Kidney capillary endothelial cell (primary cell): ENCODE measurements at regions not wholly inside any gene's neighbourhood (a gene's known extent, or its start where the extent isn't known, plus 50 kb on each side); places are given as distances from the start of the nearest gene placed in this dataset.
A peak's percentile ranks its signal among the peaks of the same experiment; 100 is the strongest.
"Not testable (repeated sequence)": the region's sequence is repeated elsewhere in the genome, so short reads cannot be mapped to it uniquely, and the experiment has no call there.

Source experiments
- DNase-seq: peaks from one replicate; pipeline ENCODE4 v3.0.0-alpha.2; 2018; ENCODE audit warnings: low spot score

GRCh38 chr5:53275666-53276065, 166.1 kb upstream of the MOCS2 start:
- DNase-seq = no peak

- DNase-seq = no peak
These were observed 167.3 kb upstream of the MOCS2 start for GRCh38 chr5:53276825-53277224.

- DNase-seq = no peak
These were observed 167.9 kb upstream of the MOCS2 start for GRCh38 chr5:53277491-53277890.

- DNase-seq = no peak
These were observed 178.0 kb upstream of the MOCS2 start for GRCh38 chr5:53287573-53287972.

- no peak for DNase-seq
These were observed 179.0 kb upstream of the MOCS2 start for GRCh38 chr5:53288511-53288910.

GRCh38 chr5:53291047-53291446, 181.5 kb upstream of the MOCS2 start:
- DNase-seq = no peak

GRCh38 chr5:53291528-53291927, 182.0 kb upstream of the MOCS2 start:
- no peak for DNase-seq

GRCh38 chr5:53298841-53299240, 181.6 kb upstream of the FST start:
- no peak for DNase-seq

- DNase-seq = no peak
These were observed 177.9 kb upstream of the FST start for GRCh38 chr5:53302529-53302928.

GRCh38 chr5:53303105-53303504, 177.3 kb upstream of the FST start:
- peak; percentile 42 for DNase-seq

GRCh38 chr5:53305316-53305715, 175.1 kb upstream of the FST start:
- not testable (repeated sequence) for DNase-seq

- no peak for DNase-seq
These were observed 170.8 kb upstream of the FST start for GRCh38 chr5:53309653-53310052.

GRCh38 chr5:53311681-53312080, 168.7 kb upstream of the FST start:
- no peak for DNase-seq

- no peak for DNase-seq
These were observed 167.3 kb upstream of the FST start for GRCh38 chr5:53313145-53313544.

GRCh38 chr5:53318303-53318702, 162.1 kb upstream of the FST start:
- DNase-seq = no peak

- DNase-seq = no peak
These were observed 161.1 kb upstream of the FST start for GRCh38 chr5:53319315-53319714.

GRCh38 chr5:53321073-53321472, 159.4 kb upstream of the FST start:
- no peak for DNase-seq

- no peak for DNase-seq
These were observed 158.7 kb upstream of the FST start for GRCh38 chr5:53321721-53322120.

- no peak for DNase-seq
These were observed 158.2 kb upstream of the FST start for GRCh38 chr5:53322257-53322656.

GRCh38 chr5:53323511-53323910, 156.9 kb upstream of the FST start:
- no peak for DNase-seq

GRCh38 chr5:53323943-53324642, 156.3 kb upstream of the FST start:
- DNase-seq = peak; percentile 15

GRCh38 chr5:53326424-53327153, 153.8 kb upstream of the FST start:
- no peak for DNase-seq

GRCh38 chr5:53327811-53328334, 152.6 kb upstream of the FST start:
- DNase-seq = no peak

- DNase-seq = no peak
These were observed 149.9 kb upstream of the FST start for GRCh38 chr5:53330491-53330890.
